Endodermal cell (in vitro differentiated cells): ENCODE measurements at regions not wholly inside any gene's neighbourhood (a gene's known extent, or its start where the extent isn't known, plus 50 kb on each side); places are given as distances from the start of the nearest gene placed in this dataset.

Experiments
- DNase-seq: peaks from one replicate; pipeline ENCODE4 v3.0.0-alpha.2; 2017
- H3K27ac ChIP-seq: 2 replicates; pipeline ENCODE4 v1.5.1; 2013; ENCODE audit warnings: mild to moderate bottlenecking, low read depth, low read length, moderate library complexity
- H3K27me3 ChIP-seq: 2 replicates; pipeline ENCODE4 v1.6.1; 2013; ENCODE audit warnings: mild to moderate bottlenecking, low read length, moderate library complexity; ENCODE audit not compliant: insufficient read depth, control insufficient read depth, poor library complexity, severe bottlenecking
- H3K36me3 ChIP-seq: 2 replicates; pipeline ENCODE4 v1.7.0; 2013; ENCODE audit warnings: mild to moderate bottlenecking, low read length, moderate library complexity; ENCODE audit not compliant: control insufficient read depth, insufficient read depth
- H3K4me1 ChIP-seq: one replicate; pipeline ENCODE4 v1.7.0; 2013; ENCODE audit warnings: low read length; ENCODE audit not compliant: control insufficient read depth, insufficient read depth
- H3K4me3 ChIP-seq: 2 replicates; pipeline ENCODE4 v1.5.1; 2013; ENCODE audit warnings: mild to moderate bottlenecking, low read length, moderate library complexity
- H3K9ac ChIP-seq: 2 replicates; pipeline ENCODE4 v1.6.1; 2013; ENCODE audit warnings: mild to moderate bottlenecking, low read length, moderate library complexity; ENCODE audit not compliant: poor library complexity, severe bottlenecking; ENCODE audit errors: extremely low read depth
- H3K9me3 ChIP-seq: 2 replicates; pipeline ENCODE4 v1.6.1; 2013; ENCODE audit warnings: mild to moderate bottlenecking, low read length, moderate library complexity; ENCODE audit not compliant: control insufficient read depth
- H3K27ac Mint-ChIP-seq: 2 replicates; pipeline ENCODE4 v1.8.0; 2020; ENCODE audit warnings: mixed read lengths
- H3K27me3 Mint-ChIP-seq: 2 replicates; pipeline ENCODE4 v1.8.0; 2021; ENCODE audit warnings: mild to moderate bottlenecking, mixed read lengths; ENCODE audit not compliant: insufficient read depth
- H3K36me3 Mint-ChIP-seq: 2 replicates; pipeline ENCODE4 v1.8.0; 2020; ENCODE audit warnings: low read depth, mixed read lengths
- H3K4me1 Mint-ChIP-seq: 2 replicates; pipeline ENCODE4 v1.8.0; 2020; ENCODE audit warnings: mixed read lengths
- H3K4me3 Mint-ChIP-seq: 2 replicates; pipeline ENCODE4 v1.8.0; 2020; ENCODE audit warnings: mild to moderate bottlenecking, moderate library complexity, mixed read lengths
- H3K9me3 Mint-ChIP-seq: 2 replicates; pipeline ENCODE4 v1.8.0; 2020; ENCODE audit warnings: mild to moderate bottlenecking, mixed read lengths
- WGBS, 2 experiments: methylation state at CpG; one replicate each; pipeline versions ENCODE4 v1.1.5 to v1.1.7; 2013; ENCODE audit warnings: missing lambda C conversion rate in 2 of 2, mixed read lengths in 1 of 2; ENCODE audit not compliant: insufficient coverage in 1 of 2, insufficient read length in 1 of 2; 5-methylcytosine and 5-hydroxymethylcytosine counted together
- TF ChIP-seq, protein P1 (sequence below): fragments of 200-600 bp; sonication (generic); conservative IDR thresholded peaks from 2 replicates; pipeline ENCODE4 v1.5.0; 2021; ENCODE audit warnings: antibody characterized with exemption, mild to moderate bottlenecking

DNA sequence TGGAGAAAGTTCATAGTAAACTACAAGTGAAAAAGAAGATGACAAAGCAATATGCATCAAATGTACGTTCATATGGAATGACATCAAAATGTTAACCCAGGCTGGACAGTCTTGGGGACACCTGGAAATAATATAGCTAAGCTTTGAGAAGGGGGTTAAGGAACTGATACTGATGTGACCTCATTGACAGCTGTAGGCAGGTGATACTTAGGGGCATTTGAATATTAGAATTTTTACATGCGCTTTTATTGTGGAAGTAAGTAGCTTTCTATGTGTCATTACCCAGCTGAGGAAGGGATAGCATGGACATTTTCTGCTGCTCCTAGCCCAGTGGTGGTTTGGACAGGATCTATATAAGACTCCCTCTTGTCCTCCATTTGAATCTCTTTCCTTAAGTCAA, 299.7 kb downstream of the CWC27 start:
- no peak overlapping the region for H3K4me3 ChIP-seq
- no peaks in the 10 kb centered on the region for H3K27me3 Mint-ChIP-seq
- H3K9me3 Mint-ChIP-seq: no peaks in the 10 kb centered on the region
- no peak overlapping the region for H3K4me3 Mint-ChIP-seq
- H3K4me1 Mint-ChIP-seq: peaks cover 6% of the 10 kb centered on the region
- no peak overlapping the region for H3K27ac Mint-ChIP-seq
- no peaks in the 10 kb centered on the region for H3K27me3 ChIP-seq
- H3K9ac ChIP-seq: no peak overlapping the region
- no peak overlapping the region for H3K27ac ChIP-seq
- H3K36me3 ChIP-seq: no peaks in the 10 kb centered on the region
- TF ChIP-seq, protein P1, sequence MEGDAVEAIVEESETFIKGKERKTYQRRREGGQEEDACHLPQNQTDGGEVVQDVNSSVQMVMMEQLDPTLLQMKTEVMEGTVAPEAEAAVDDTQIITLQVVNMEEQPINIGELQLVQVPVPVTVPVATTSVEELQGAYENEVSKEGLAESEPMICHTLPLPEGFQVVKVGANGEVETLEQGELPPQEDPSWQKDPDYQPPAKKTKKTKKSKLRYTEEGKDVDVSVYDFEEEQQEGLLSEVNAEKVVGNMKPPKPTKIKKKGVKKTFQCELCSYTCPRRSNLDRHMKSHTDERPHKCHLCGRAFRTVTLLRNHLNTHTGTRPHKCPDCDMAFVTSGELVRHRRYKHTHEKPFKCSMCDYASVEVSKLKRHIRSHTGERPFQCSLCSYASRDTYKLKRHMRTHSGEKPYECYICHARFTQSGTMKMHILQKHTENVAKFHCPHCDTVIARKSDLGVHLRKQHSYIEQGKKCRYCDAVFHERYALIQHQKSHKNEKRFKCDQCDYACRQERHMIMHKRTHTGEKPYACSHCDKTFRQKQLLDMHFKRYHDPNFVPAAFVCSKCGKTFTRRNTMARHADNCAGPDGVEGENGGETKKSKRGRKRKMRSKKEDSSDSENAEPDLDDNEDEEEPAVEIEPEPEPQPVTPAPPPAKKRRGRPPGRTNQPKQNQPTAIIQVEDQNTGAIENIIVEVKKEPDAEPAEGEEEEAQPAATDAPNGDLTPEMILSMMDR: no peak
- no peaks in the 10 kb centered on the region for H3K4me1 ChIP-seq
- no peaks in the 10 kb centered on the region for H3K9me3 ChIP-seq
- no peak for DNase-seq
- 92 to 97% methylated on average over 1 to 2 of the region's 2 CpGs for WGBS, 2 experiments
- no peaks in the 10 kb centered on the region for H3K36me3 Mint-ChIP-seq

DNA sequence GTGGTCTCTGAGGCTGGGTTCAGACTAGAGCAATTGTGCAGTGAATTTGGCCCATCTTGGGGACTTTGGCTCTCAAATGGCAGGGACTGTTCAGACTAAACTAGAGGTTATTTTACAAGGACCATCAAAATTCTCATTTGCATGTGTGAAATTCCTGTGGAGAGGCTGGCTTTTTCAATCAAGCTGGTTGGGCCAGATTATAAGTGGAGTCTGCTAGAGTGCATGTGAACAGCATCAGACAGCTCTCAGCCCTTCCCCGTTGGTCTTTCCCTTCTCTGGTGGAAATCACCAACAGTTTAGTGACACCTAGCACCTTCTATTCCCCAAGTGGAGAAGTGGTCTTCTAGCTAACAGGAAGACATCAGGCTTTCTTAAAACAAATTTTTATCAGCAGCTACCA, 301.3 kb downstream of the CWC27 start:
- no peaks in the 10 kb centered on the region for H3K36me3 Mint-ChIP-seq
- WGBS, 2 experiments: 71 to 76% methylated on average over 1 of the region's 1 CpG

DNA sequence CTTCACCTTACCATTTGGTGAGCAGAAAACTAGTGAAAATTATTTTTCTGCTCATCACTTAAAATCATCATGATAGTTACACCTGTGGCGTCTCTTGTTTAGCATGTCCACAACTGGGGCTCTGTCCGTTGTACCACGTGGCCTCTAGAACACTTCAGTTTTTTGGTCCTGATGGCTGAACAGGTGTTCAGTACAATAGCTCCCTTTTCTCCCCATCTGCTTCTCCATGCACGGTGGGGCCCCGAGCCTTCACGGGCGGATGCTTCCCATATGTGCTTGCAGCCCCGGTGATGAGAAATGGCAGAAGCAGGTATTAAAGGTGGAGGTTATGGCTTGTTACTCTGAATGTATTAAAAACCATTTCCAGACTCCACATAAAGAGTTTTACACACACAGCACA, 304.1 kb downstream of the CWC27 start:
- TF ChIP-seq, protein P1: no peak
- H3K27me3 ChIP-seq: no peaks in the 10 kb centered on the region
- no peaks in the 10 kb centered on the region for H3K27me3 Mint-ChIP-seq
- no peak overlapping the region for H3K27ac ChIP-seq
- no peak overlapping the region for H3K27ac Mint-ChIP-seq
- no peak overlapping the region for H3K4me3 Mint-ChIP-seq
- no peak overlapping the region for H3K9ac ChIP-seq
- H3K36me3 ChIP-seq: no peaks in the 10 kb centered on the region
- 86 to 90% methylated on average over 3 to 8 of the region's 8 CpGs for WGBS, 2 experiments
- H3K36me3 Mint-ChIP-seq: no peaks in the 10 kb centered on the region
- no peak for DNase-seq
- H3K9me3 Mint-ChIP-seq: no peaks in the 10 kb centered on the region
- H3K4me1 ChIP-seq: peaks cover 5% of the 10 kb centered on the region
- H3K4me1 Mint-ChIP-seq: peaks cover 23% of the 10 kb centered on the region
- no peaks in the 10 kb centered on the region for H3K9me3 ChIP-seq
- no peak overlapping the region for H3K4me3 ChIP-seq

More for the DNA sequence above, 301.3 kb downstream of the CWC27 start:
- H3K9ac ChIP-seq: no peak overlapping the region
- no peaks in the 10 kb centered on the region for H3K27me3 ChIP-seq
- H3K27ac ChIP-seq: no peak overlapping the region
- no peak overlapping the region for H3K4me3 ChIP-seq
- no peak for DNase-seq
- Mint-ChIP-seq H3K9me3 (no peaks in the 10 kb centered on the region), H3K4me1 (peaks cover 6% of the 10 kb centered on the region), H3K27me3 (no peaks in the 10 kb centered on the region), H3K27ac (no peak overlapping the region), H3K4me3 (no peak overlapping the region)
- no peaks in the 10 kb centered on the region for H3K9me3 ChIP-seq
- H3K36me3 ChIP-seq: no peaks in the 10 kb centered on the region
- H3K4me1 ChIP-seq: no peaks in the 10 kb centered on the region
- TF ChIP-seq, protein P1: no peak
